ENCODE measurements at regions not wholly inside any gene's neighbourhood (a gene's known extent, or its start where the extent isn't known, plus 50 kb on each side); places are given as distances from the start of the nearest gene placed in this dataset.

DNA sequence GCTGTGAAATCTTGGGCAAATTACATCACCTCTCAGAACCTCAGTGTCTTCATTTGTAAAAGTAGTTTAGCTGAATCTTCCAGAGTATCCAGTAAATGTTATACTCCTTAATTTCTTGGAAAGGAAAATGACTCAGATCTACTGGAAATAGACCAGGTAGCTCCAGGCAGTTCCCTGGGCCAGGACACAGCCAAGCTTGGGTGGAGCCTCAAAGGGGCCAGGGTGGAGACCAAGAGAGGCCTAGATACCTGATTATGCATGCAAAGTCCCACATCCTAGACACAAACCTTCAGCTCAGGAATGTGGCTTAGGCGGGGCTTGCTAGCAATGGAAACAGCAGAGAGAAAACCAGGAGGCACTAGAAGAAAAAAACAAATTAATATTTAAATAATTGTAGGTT, 272.8 kb downstream of the MAFB start:
- TF ChIP-seq POLR2A (IDR thresholded peaks at IDR 0.05; ENCODE audit: low read length) (no peak), GATA1 (IDR thresholded peaks at IDR 0.05; ENCODE audit: low read depth, low read length) (no peak)
